Glutamatergic neuron (in vitro differentiated cells): ENCODE measurements at regions not wholly inside any gene's neighbourhood (a gene's known extent, or its start where the extent isn't known, plus 50 kb on each side); places are given as distances from the start of the nearest gene placed in this dataset.

ENCODE experiments used
- DNase-seq: peaks from one replicate; pipeline ENCODE4 v3.0.0; 2022
- H3K27ac Mint-ChIP-seq: one replicate; pipeline ENCODE4 v1.8.0; 2020; ENCODE audit warnings: mild to moderate bottlenecking, mixed read lengths, inconsistent platforms; ENCODE audit not compliant: unreplicated experiment
- H3K27me3 Mint-ChIP-seq: one replicate; pipeline ENCODE4 v1.8.0; 2020; ENCODE audit warnings: mild to moderate bottlenecking, moderate library complexity, mixed read lengths, inconsistent platforms; ENCODE audit not compliant: unreplicated experiment
- H3K36me3 Mint-ChIP-seq: one replicate; pipeline ENCODE4 v1.8.0; 2020; ENCODE audit warnings: mild to moderate bottlenecking, mixed read lengths, inconsistent platforms; ENCODE audit not compliant: unreplicated experiment
- H3K4me1 Mint-ChIP-seq: one replicate; pipeline ENCODE4 v1.8.0; 2020; ENCODE audit warnings: mild to moderate bottlenecking, low read depth, mixed read lengths, inconsistent platforms; ENCODE audit not compliant: unreplicated experiment
- H3K4me3 Mint-ChIP-seq: one replicate; pipeline ENCODE4 v1.8.0; 2020; ENCODE audit warnings: mild to moderate bottlenecking, mixed read lengths, inconsistent platforms; ENCODE audit not compliant: unreplicated experiment
- H3K9me3 Mint-ChIP-seq: one replicate; pipeline ENCODE4 v1.8.0; 2020; ENCODE audit warnings: mild to moderate bottlenecking, moderate library complexity, mixed read lengths, inconsistent platforms; ENCODE audit not compliant: unreplicated experiment
- TF ChIP-seq, protein P1 (sequence below): fragments of 200-600 bp; sonication (generic); IDR thresholded peaks from one replicate; pipeline ENCODE4 v1.5.0; 2021; ENCODE audit not compliant: partially characterized antibody, unreplicated experiment

DNA sequence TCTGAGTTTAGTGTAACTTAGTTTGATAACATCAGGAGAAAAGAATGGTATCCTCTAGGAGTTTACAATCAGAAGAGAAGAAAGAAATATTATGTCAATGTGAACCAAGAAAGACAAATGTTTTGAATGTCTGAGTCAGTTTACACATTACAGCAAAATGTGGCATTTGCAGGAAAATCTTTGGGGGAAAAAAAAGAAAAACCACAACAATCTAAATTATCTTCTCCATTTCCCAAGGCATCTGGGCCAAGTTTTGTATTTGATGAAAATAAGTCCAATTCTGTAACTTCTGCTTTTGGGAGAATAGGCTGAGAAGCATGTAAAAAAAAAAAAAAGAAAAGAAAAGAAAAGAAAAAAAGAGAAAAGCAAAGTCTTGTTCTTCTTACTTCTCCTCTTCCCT is 58.8 kb upstream of the FLRT2 start:
- peaks cover 2% of the 10 kb centered on the region for H3K27me3 Mint-ChIP-seq
- DNase-seq = no peak
- H3K36me3 Mint-ChIP-seq = no peaks in the 10 kb centered on the region
- peaks cover 6% of the 10 kb centered on the region for H3K4me1 Mint-ChIP-seq
- no peak overlapping the region for H3K4me3 Mint-ChIP-seq
- TF ChIP-seq, protein P1, sequence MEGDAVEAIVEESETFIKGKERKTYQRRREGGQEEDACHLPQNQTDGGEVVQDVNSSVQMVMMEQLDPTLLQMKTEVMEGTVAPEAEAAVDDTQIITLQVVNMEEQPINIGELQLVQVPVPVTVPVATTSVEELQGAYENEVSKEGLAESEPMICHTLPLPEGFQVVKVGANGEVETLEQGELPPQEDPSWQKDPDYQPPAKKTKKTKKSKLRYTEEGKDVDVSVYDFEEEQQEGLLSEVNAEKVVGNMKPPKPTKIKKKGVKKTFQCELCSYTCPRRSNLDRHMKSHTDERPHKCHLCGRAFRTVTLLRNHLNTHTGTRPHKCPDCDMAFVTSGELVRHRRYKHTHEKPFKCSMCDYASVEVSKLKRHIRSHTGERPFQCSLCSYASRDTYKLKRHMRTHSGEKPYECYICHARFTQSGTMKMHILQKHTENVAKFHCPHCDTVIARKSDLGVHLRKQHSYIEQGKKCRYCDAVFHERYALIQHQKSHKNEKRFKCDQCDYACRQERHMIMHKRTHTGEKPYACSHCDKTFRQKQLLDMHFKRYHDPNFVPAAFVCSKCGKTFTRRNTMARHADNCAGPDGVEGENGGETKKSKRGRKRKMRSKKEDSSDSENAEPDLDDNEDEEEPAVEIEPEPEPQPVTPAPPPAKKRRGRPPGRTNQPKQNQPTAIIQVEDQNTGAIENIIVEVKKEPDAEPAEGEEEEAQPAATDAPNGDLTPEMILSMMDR = no peak
- peaks cover 3% of the 10 kb centered on the region for H3K9me3 Mint-ChIP-seq
- H3K27ac Mint-ChIP-seq = no peak overlapping the region

DNA sequence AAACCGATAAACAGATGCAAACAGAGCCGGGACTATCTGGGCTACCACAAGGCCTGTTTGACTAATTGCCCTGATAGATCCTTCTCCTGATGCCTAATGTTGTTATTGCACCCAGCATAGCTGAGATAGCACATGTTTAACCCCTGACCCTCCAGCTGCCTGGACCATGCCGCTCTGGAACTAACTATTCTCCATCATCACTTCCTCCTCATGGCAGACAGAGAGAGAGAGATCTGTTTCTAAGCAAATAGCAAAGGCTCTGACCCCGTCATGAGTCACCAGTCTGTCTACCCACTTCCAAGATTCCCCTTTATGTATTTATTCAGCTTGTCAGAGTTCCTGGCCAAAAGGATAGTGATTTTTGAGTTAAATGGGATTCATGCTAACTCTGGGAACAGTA is 58.2 kb upstream of the FLRT2 start:
- DNase-seq = no peak
- H3K4me3 Mint-ChIP-seq = no peak overlapping the region

DNA sequence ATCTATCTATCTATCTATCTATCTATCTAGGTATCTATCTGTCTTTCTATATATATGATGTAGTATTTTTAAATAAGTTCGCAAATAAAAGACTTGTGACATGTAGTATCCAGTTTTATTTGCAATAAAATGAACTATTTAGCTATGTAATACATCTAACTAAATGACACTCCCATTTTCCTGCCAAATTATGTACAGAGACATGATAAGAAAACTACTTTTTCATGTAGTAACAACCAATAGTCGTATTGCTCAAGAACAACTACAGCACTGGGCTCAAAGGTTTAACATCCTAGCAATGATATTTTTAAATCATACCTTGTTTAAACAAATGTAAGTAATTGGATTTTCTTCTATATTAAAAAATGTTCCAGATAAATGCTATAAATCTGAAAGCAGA is 55.5 kb upstream of the FLRT2 start:
- TF ChIP-seq, protein P1 = no peak
- H3K27me3 Mint-ChIP-seq = no peaks in the 10 kb centered on the region
- H3K36me3 Mint-ChIP-seq = no peaks in the 10 kb centered on the region
- DNase-seq = no peak
- no peaks in the 10 kb centered on the region for H3K9me3 Mint-ChIP-seq
- H3K27ac Mint-ChIP-seq = no peak overlapping the region
- no peak overlapping the region for H3K4me3 Mint-ChIP-seq
- peaks cover 14% of the 10 kb centered on the region for H3K4me1 Mint-ChIP-seq

More for the DNA sequence above, 58.2 kb upstream of the FLRT2 start:
- peaks cover 6% of the 10 kb centered on the region for H3K4me1 Mint-ChIP-seq
- peak overlapping the region; percentile 54 for H3K27ac Mint-ChIP-seq
- TF ChIP-seq, protein P1 = no peak
- peaks cover 2% of the 10 kb centered on the region for H3K27me3 Mint-ChIP-seq
- no peaks in the 10 kb centered on the region for H3K36me3 Mint-ChIP-seq
- H3K9me3 Mint-ChIP-seq = peaks cover 3% of the 10 kb centered on the region

DNA sequence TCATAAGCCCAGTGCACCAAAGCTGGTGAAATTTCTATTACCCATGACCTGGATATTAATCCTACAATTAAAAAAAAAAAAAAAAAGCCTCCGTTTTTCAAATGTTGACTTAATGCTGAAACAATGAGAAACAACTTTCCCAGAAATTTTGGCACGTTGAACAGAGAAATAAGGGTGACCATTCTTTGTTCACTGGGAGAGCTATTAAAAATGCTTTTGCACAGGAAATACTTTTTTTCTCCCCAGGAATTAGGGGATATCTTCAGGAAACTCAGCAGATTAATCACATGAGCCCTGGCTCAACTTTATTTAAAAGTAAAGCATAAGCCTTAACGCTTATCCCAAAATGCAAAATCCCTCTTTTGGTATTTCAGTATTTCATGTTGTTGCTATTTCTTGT is 54.8 kb upstream of the FLRT2 start:
- Mint-ChIP-seq H3K4me3 (no peak overlapping the region), H3K27me3 (no peaks in the 10 kb centered on the region), H3K36me3 (no peaks in the 10 kb centered on the region), H3K27ac (no peak overlapping the region), H3K9me3 (no peaks in the 10 kb centered on the region), H3K4me1 (peaks cover 14% of the 10 kb centered on the region)
- TF ChIP-seq, protein P1 = no peak
- no peak for DNase-seq

DNA sequence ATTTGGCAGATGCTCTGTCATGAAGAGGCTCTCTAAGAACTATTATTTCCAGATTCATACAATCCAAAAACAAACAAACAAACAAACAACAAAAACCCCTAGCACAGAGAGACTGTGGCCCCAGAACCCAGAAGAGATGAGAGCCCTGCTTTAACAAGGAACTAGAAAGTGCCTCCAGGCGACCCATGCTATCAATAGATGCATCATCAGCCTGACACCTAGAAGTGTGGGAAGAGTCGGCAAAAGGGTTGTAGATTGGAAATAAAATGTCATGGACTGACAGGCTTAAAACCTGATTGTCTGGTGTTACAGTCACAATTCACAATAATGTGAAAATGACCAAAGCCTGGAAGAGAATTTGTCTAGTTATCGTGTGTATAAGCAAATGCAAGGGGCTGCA is 50.6 kb upstream of the FLRT2 start:
- H3K9me3 Mint-ChIP-seq = no peaks in the 10 kb centered on the region
- H3K27ac Mint-ChIP-seq = no peak overlapping the region
- DNase-seq = no peak
- no peak overlapping the region for H3K4me3 Mint-ChIP-seq
- peaks cover 8% of the 10 kb centered on the region for H3K4me1 Mint-ChIP-seq
- H3K36me3 Mint-ChIP-seq = no peaks in the 10 kb centered on the region
- H3K27me3 Mint-ChIP-seq = no peaks in the 10 kb centered on the region
- TF ChIP-seq, protein P1 = no peak
